ENCODE measurements at regions not wholly inside any gene's neighbourhood (a gene's known extent, or its start where the extent isn't known, plus 50 kb on each side); places are given as distances from the start of the nearest gene placed in this dataset.
"Not testable (repeated sequence)": the region's sequence is repeated elsewhere in the genome, so short reads cannot be mapped to it uniquely, and the experiment has no call there.

- not testable (repeated sequence) for TF ChIP-seq POLR2A (IDR thresholded peaks at IDR 0.05; ENCODE audit: low read depth, low read length); TAF1 (IDR thresholded peaks at IDR 0.05; ENCODE audit: borderline replicate concordance, low read depth, low read length); POLR2AphosphoS5 (IDR thresholded peaks at IDR 0.05; ENCODE audit: low read depth, low read length)
Observed at GRCh38 chr17:22298484-22298951, 606.2 kb downstream of the KCNJ18 start.
